WERI-Rb-1 (cell line): ENCODE measurements at regions not wholly inside any gene's neighbourhood (a gene's known extent, or its start where the extent isn't known, plus 50 kb on each side); places are given as distances from the start of the nearest gene placed in this dataset.

Experiments used
- DNase-seq: peaks from one replicate; pipeline ENCODE4 v3.0.0-alpha.2; 2020
- H3K27ac ChIP-seq: fragments of 250-450 bp; sonication (Bioruptor Pico); 2 replicates; pipeline ENCODE4 v1.5.1; 2020; ENCODE audit warnings: mild to moderate bottlenecking, moderate library complexity
- H3K27me3 ChIP-seq: fragments of 250-450 bp; sonication (Bioruptor Pico); 2 replicates; pipeline ENCODE4 v1.5.1; 2021; ENCODE audit warnings: mild to moderate bottlenecking, low read depth, moderate library complexity; ENCODE audit not compliant: insufficient read depth, severe bottlenecking
- H3K36me3 ChIP-seq: fragments of 250-450 bp; sonication (Bioruptor Pico); 2 replicates; pipeline ENCODE4 v1.5.1; 2020; ENCODE audit warnings: mild to moderate bottlenecking, moderate library complexity
- H3K4me3 ChIP-seq: 2 replicates; pipeline ENCODE4 v1.5.1; 2011; ENCODE audit warnings: low read depth, mild to moderate bottlenecking, control low read depth, low read length
- H3K9me3 ChIP-seq: fragments of 250-450 bp; sonication (Bioruptor Pico); 2 replicates; pipeline ENCODE4 v1.5.1; 2021; ENCODE audit warnings: mild to moderate bottlenecking, moderate library complexity; ENCODE audit not compliant: severe bottlenecking
- CTCF ChIP-seq: IDR thresholded peaks from 2 replicates; pipeline ENCODE4 v1.5.1; 2011; ENCODE audit warnings: low read depth, mild to moderate bottlenecking, control low read depth, inconsistent platforms, low read length

DNA sequence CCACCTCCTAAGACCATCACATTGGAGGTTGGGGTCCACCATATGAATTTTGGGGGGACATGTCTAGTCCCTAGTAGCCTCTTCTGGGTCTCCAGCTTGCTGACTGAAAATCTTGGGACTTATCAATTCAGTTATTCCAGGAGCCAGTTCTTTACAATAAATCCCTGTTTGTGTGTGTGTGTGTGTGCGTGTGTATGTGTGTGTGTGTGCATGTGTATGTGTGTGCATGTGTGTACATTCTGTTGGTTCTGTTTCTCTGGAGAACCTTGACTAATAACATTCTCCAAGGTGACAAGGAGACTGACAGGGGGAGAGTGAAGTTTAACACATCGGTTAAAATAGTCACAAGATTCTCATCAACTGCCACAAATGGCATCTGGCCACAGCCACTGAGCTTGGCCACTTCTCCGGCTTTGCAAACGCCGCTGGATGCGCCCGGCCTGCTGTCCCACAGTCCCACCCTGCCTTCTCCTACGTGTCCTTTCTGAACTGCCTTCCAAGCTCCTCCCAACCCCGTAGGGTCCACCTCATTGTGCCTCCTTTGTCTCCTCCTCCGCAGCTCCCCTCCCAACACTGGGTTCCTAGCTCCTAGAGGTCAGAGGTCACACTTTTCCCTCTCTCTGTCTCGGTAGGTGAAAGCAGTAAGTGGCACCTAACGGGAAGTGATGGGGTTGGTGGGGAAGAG, 88.1 kb upstream of the DIO3 start:
- no peak overlapping the region for H3K4me3 ChIP-seq
- no peaks in the 10 kb centered on the region for H3K27me3 ChIP-seq
- no peak for DNase-seq
- no peaks in the 10 kb centered on the region for H3K9me3 ChIP-seq
- TF ChIP-seq CTCF: no peak
- H3K27ac ChIP-seq: no peak overlapping the region
- H3K36me3 ChIP-seq: no peaks in the 10 kb centered on the region

DNA sequence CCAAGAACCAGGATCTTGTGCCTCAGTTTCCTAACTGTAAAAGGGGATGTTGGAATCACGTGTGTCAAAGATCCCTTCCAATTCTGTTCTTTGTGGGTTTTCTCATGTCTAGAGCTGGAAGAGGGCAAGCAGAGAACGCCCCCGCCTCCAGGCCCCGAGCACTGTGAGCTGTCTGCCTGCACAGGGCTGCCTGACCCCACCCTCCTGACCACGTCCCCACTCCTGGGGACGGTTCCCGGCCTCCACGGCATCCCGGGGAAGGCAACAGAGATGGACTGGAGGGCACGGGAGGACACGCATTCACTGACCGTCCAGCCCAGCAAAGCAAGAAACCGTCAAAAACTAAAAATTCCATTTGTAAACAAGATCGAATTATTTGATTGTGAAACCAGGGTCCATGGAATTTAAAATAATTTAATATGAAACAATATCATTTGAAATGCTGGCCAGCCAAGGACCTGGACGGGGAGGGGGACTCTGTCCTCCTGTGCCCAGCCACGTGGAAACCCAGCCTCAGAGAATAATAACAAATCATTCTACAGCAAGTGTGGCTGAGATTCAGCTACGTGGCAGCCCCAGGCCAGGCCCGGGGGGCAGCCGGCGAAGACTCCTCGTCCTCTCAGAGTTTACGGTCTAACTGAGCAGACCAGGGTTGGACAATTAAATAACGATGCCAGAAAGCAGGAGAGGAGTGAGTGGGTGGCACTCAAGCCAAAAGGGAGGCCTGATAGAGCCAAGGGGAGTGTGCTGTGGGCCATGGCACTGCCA, 87.3 kb upstream of the DIO3 start:
- Histone ChIP-seq H3K27me3 (no peaks in the 10 kb centered on the region), H3K4me3 (no peak overlapping the region), H3K36me3 (no peaks in the 10 kb centered on the region), H3K9me3 (no peaks in the 10 kb centered on the region), H3K27ac (no peak overlapping the region)
- no peak for DNase-seq
- no peak for TF ChIP-seq CTCF

- no peak for TF ChIP-seq CTCF
- no peak for DNase-seq
- no peaks in the 10 kb centered on the region for H3K9me3 ChIP-seq
- no peaks in the 10 kb centered on the region for H3K36me3 ChIP-seq
- no peaks in the 10 kb centered on the region for H3K27me3 ChIP-seq
- no peak overlapping the region for H3K27ac ChIP-seq
- no peak overlapping the region for H3K4me3 ChIP-seq
Observed at GRCh38 chr14:101474563-101475455, 86.5 kb upstream of the DIO3 start.

DNA sequence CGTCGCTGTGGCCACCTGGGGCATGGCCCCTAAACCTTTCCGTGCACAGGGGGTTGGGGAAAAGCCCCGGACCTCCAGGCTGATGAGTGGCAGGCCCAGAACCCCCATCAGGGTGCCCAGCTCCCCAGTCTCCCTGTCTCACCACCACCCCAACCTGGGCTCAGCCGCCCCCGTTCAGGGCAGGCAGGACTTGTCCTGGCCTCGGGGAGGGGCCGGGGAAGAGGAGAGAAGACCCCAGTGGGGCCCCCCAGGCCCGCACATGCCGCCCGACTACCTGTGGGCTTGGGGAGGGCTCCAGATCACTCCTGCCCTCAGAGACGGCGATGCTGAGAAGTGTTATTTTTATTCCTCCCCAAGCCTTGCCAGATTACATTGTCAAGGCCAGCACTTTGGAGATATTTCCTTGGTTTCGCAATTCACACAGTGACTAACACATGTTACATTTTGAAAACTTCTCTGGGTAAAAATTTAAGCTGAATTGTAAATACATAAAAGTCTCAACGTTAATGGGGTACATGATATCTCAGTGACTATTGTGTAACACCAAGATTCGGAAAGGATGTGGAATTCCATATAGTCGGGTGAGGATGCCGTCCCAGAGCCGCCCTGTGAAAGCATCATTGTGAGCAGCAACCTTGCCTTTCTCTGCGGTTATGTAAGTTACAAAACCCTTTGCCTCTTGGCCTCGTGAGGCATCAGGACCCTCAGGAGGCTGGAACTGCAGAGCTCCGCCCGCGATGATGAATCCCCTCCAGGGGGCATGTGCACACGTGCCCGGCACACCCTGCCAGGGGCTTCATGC, 85.6 kb upstream of the DIO3 start:
- no peak for DNase-seq
- TF ChIP-seq CTCF: no peak
- Histone ChIP-seq H3K27ac (no peak overlapping the region), H3K36me3 (no peaks in the 10 kb centered on the region), H3K4me3 (no peak overlapping the region), H3K27me3 (no peaks in the 10 kb centered on the region), H3K9me3 (no peaks in the 10 kb centered on the region)

GRCh38 chr14:101476258-101476915, 84.9 kb upstream of the DIO3 start:
- no peak for TF ChIP-seq CTCF

More at GRCh38 chr14:101476258-101476915, 84.9 kb upstream of the DIO3 start:
- no peaks in the 10 kb centered on the region for H3K9me3 ChIP-seq
- no peak for DNase-seq
- no peak overlapping the region for H3K4me3 ChIP-seq
- no peaks in the 10 kb centered on the region for H3K27me3 ChIP-seq
- no peaks in the 10 kb centered on the region for H3K36me3 ChIP-seq
- no peak overlapping the region for H3K27ac ChIP-seq
